HG03439 (cell line): ENCODE measurements at regions not wholly inside any gene's neighbourhood (a gene's known extent, or its start where the extent isn't known, plus 50 kb on each side); places are given as distances from the start of the nearest gene placed in this dataset.
"Not testable (repeated sequence)": the region's sequence is repeated elsewhere in the genome, so short reads cannot be mapped to it uniquely, and the experiment has no call there.

ENCODE experiments used
- ATAC-seq: cut with Tn5 transposase; IDR thresholded peaks from one replicate; pipeline ENCODE4 v1.9.1; 2021; ENCODE audit warnings: mild to moderate bottlenecking, moderate library complexity; ENCODE audit not compliant: unreplicated experiment

- no peak for ATAC-seq
These were observed 233.7 kb downstream of the TLE1 start for GRCh38 chr9:81455462-81456219.

- ATAC-seq, result no peak
These were observed 243.9 kb downstream of the TLE1 start for GRCh38 chr9:81445331-81445921.

GRCh38 chr9:81431641-81432040 is 257.7 kb downstream of the TLE1 start:
- ATAC-seq, result no peak

- ATAC-seq, result no peak
These were observed 258.6 kb downstream of the TLE1 start for GRCh38 chr9:81430727-81431126.

GRCh38 chr9:81427870-81428269 is 261.5 kb downstream of the TLE1 start:
- ATAC-seq, result no peak

- no peak for ATAC-seq
These were observed 264.9 kb downstream of the TLE1 start for GRCh38 chr9:81424431-81424830.

- ATAC-seq, result no peak
These were observed 265.6 kb downstream of the TLE1 start for GRCh38 chr9:81423589-81424326.

GRCh38 chr9:81421090-81421489 is 268.3 kb downstream of the TLE1 start:
- not testable (repeated sequence) for ATAC-seq

- ATAC-seq, result no peak
These were observed 269.3 kb downstream of the TLE1 start for GRCh38 chr9:81420024-81420423.

GRCh38 chr9:81417941-81418340 is 271.4 kb downstream of the TLE1 start:
- no peak for ATAC-seq

GRCh38 chr9:81417299-81417675 is 272.1 kb downstream of the TLE1 start:
- no peak for ATAC-seq

GRCh38 chr9:81416476-81417298 is 272.7 kb downstream of the TLE1 start:
- no peak for ATAC-seq

GRCh38 chr9:81414836-81415235 is 274.5 kb downstream of the TLE1 start:
- no peak for ATAC-seq

- ATAC-seq, result no peak
These were observed 277.4 kb downstream of the TLE1 start for GRCh38 chr9:81411961-81412360.

GRCh38 chr9:81410201-81410600 is 279.1 kb downstream of the TLE1 start:
- no peak for ATAC-seq

- ATAC-seq, result no peak
These were observed 280.4 kb downstream of the TLE1 start for GRCh38 chr9:81408951-81409350.

GRCh38 chr9:81404931-81405598 is 284.3 kb downstream of the TLE1 start:
- no peak for ATAC-seq

GRCh38 chr9:81397481-81398381 is 291.6 kb downstream of the TLE1 start:
- ATAC-seq, result no peak

GRCh38 chr9:81396528-81396927 is 292.8 kb downstream of the TLE1 start:
- ATAC-seq, result no peak

- ATAC-seq, result no peak
These were observed 293.7 kb downstream of the TLE1 start for GRCh38 chr9:81395676-81396054.
